GM21360 (cell line): ENCODE measurements at regions not wholly inside any gene's neighbourhood (a gene's known extent, or its start where the extent isn't known, plus 50 kb on each side); places are given as distances from the start of the nearest gene placed in this dataset.
"Not testable (repeated sequence)": the region's sequence is repeated elsewhere in the genome, so short reads cannot be mapped to it uniquely, and the experiment has no call there.

ENCODE experiments used
- ATAC-seq: cut with Tn5 transposase; IDR thresholded peaks from one replicate; pipeline ENCODE4 v1.9.1; 2021; ENCODE audit warnings: mild to moderate bottlenecking, moderate library complexity; ENCODE audit not compliant: unreplicated experiment

DNA sequence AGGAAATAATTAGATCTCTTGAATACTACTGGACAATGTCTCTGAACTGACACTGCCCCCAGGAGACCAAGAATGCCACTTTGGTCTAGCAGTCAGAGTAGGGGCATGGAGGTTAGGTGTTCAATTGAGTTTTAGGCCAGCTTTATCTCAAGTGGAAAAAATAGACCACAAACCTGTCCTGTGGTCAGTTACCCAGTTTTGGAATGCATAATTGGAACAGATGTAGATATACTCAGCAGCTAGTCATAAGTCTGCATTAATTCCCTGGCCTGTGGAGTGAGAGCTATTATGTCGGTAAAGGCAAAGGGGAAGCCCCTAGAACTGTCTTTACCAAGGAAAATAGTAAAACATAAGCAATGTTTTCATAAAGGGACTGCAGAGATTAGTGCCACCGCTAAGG is 587.7 kb downstream of the GLUD2 start:
- no peak for ATAC-seq

DNA sequence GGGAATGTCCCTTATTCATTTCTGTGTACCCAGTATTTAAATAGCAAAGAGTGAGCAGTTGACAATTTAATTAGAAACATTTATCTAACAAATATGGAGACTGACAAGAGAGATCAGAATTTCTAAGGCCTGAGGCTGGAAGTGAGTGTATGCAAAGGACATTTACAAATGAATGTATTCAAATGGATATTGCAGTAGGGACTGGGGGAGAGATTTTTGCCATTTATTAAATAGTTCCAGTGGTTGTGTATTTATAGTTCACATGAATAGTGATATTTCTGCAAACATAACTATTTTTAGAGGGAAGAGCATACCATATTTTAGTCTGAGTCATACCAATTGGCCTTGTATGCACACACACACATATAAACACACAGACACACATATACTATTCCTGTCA is 592.4 kb downstream of the GLUD2 start:
- ATAC-seq = no peak

GRCh38 chrX:121641560-121641959 is 594.1 kb downstream of the GLUD2 start:
- ATAC-seq = no peak

- no peak for ATAC-seq
Measured at GRCh38 chrX:121642415-121642814, 595.0 kb downstream of the GLUD2 start.

GRCh38 chrX:121649417-121649816 is 602.0 kb downstream of the GLUD2 start:
- peak; percentile 76 for ATAC-seq

- no peak for ATAC-seq
Measured at GRCh38 chrX:121655276-121655675, 607.9 kb downstream of the GLUD2 start.

DNA sequence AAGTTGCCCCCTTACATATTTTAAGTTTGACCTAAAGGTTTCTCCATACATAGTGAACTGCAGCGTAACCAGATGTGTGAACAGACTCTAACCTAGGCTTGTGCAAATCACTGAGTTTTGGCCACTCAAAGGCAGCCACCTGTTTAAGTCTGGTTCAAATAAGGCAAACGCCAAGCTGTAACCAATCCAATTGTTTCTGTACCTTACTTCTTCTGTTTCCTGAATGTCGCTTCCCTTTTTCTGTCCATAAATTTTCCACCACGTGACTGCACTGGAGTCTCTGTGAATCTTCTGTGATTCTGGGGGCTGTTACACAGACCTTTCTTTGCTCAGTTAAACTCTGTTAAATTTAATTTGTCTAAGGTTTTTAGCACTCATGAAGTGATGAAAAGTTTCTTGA is 618.8 kb downstream of the GLUD2 start:
- ATAC-seq = no peak

DNA sequence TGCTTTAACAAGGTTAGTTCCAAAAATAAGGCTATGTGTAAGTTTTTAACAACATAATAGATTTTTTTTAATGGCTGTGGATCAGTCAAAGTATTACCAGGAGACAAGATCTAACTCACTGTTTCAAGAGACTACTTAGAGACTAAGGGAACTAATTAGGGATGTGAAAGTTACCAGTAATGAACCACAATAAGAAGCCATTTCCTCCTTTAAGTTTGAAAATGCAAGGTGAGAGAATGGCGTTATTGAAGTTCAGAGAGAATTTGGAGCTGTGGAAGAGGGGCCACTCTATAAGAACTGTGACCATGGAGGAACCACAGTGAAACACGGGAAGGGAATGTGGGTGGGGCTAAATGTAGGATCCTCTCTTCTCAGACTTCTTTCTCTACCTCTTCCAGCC is 624.2 kb downstream of the GLUD2 start:
- peak; percentile 66 for ATAC-seq

DNA sequence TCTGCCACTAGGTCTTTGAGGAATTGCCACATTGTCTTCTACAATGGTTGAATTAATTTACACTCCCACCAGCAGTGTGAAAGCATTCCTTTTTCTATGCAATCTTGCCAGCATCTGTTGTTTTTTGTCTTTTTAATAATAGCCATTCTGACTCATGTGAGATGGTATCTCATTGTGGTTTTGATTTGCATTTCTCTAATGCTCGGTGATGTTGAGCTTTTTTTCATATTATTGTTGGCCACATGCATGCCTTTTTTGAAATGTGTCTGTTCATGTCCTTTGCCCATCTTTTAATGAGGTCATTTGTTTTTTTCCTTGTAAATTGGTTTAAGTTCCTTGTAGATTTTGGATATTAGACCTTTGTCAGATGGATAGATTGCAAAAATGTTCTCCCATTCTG is 661.8 kb downstream of the GLUD2 start:
- ATAC-seq = not testable (repeated sequence)

DNA sequence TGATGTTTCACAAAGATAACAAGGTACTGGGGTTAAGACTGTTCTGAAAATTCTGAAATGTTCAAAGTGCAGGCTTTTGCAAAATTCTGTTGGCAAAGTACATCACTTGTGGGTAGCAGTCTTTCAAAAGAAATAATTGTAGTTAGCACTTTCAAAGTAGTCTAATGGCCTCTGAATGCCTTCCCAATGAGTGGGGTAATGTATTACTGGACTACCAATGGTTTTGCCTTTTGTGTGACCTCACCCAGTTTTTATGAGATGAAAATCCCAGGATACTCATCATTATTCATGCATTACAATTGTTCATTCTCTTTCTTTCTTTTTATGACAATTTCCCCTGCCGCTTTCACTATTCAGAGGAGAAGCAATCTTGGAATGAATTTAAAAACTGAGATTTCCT is 686.1 kb downstream of the GLUD2 start:
- no peak for ATAC-seq

DNA sequence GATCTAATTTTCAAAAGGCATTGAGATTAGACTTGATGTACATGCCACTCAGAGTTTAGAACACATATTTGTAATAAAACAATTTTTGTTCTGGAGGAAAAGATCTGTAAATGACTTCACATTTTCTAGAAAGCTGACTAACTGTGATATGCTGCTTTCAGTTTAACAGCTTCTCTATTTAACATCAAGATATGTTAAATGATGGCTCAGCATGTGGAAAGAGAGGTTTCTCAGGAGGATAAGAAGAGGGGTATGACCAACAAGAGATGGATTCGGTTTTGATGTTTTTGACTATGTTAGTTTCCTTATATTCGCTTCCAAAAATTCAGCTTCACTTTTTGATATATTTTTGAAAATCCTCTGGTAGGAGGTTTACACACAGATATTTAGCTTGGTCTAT is 698.7 kb downstream of the GLUD2 start:
- ATAC-seq = no peak

GRCh38 chrX:121753602-121754001 is 706.2 kb downstream of the GLUD2 start:
- not testable (repeated sequence) for ATAC-seq

DNA sequence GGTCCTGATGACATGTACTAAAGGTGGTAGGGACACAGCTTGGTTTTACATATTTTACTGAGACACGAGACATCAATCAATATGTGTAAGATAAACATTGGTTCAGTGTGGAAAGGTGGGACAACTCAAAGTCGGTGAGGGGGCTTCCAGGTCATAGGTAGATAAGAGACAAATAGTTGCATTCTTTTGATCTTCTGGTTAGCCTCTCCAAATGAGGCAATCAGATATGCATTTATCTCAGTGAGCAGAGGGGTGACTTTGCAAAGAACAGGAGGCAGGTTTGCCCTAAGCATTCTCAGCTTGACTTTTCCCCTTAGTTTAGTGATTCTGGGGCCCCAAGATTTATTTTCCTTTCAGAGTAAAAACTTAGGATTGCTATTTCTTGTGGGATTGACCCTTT is 706.9 kb downstream of the GLUD2 start:
- ATAC-seq = no peak

- ATAC-seq = no peak
Measured at GRCh38 chrX:121755541-121755940, 708.1 kb downstream of the GLUD2 start.

DNA sequence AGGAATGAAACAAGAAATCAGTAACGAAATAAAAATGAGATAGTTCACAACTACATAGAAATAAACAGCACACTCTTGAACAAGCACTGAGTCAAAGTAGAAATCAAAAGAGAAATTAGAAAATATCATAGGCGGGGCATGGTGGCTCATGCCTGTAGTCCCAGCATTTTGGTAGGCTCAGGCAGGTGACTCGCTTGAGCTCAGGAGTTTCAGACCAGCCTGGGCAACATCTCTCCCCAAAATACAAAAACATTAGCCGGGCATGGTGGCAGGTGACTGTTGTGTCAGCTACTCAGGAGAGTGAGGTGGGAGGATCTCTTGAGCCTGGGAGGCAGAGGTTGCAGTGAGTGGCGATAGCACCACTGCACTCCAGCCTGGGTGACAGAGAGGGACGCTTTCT is 714.4 kb downstream of the GLUD2 start:
- no peak for ATAC-seq

DNA sequence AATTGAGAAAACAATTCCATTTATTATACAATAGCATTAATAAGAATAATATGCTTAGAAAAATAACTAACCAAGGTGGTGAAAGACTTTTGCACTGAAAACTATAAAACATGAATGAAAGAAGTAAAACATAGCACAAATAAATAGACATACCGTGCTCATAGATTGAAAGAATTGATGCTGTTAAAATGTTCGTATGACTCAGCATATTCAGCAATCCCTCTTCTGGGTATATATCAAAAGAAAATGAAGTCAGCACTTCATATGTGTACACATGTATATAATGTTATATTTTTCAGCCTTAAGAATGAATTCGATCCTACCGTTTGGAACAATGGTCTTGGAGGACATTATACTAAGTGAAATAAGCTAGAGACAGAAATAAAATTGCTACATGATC is 716.3 kb downstream of the GLUD2 start:
- no peak for ATAC-seq

DNA sequence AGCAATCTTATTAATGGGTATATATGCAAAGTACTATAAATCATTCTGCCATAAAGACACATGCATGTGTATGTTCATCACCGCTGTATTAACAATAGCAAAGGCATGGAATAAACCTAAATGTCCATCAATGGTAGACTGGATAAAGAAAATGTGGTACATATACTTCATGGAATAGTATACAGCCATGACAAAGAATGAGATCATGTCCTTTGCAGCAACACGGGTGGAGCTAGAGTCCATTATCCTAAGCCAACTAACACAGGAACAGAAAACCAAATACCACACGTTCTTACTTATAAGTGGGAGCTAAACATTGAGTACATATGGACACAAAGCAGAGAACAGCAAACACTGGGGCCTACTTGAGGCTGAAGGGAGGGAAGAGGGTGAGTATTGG is 720.8 kb downstream of the GLUD2 start:
- ATAC-seq = not testable (repeated sequence)

DNA sequence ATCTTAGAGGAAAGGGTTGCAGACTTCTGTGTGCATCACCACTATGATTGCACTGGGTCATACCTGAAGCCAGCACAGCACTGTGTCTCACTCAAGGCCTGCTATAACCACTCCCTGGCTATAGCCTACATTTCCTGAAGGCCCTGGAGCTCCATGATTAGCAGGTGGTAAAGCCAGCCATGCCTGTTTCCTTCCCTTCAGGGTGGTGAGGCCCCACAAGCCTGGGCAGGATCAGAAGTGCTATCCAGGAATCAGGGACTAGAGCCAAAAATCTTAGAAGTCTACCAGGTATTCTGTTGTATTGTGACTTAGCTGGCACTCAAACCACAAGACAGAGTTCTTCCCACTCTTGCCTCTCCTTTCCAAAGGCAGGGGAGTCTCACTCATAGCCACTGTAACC is 734.6 kb downstream of the GLUD2 start:
- ATAC-seq = no peak

DNA sequence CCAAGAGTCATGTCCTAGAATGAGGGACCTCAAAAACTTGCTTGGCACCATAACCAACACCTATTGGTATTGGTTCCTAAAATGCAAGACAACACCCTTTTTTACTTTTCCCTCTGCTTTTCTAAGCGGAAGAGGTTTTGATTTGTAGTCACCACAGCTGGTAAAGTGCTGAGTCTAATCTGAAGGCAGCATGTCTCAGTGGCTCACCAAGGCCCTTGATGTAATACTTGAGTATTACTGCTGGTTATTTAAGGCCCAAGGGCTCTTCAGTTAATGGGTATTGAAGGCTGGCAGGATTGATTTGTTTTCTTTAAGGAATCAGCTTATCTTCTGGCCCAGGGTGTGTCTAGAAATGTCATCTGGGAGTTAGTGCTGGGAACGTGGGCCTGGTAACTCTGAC is 735.1 kb downstream of the GLUD2 start:
- no peak for ATAC-seq

DNA sequence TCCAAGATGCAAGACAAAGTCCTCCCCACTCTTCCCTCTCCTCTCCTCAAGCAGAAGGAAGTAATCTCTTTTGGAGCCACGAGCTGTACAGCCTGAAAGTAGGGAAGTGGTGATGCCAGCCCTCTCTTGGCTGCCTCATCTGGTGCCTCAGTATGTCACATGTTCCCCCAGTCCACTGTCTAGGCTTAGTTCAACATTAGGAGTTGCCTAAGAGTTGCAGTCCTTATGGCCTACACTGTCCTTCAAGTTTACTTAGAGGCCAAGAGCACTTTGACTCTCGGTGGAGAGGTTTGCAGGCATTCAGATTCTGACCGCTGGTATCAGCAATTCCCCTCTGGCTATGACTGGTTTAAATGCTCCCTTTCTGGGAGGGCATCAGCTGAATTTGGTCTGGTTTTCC is 735.6 kb downstream of the GLUD2 start:
- ATAC-seq = no peak

DNA sequence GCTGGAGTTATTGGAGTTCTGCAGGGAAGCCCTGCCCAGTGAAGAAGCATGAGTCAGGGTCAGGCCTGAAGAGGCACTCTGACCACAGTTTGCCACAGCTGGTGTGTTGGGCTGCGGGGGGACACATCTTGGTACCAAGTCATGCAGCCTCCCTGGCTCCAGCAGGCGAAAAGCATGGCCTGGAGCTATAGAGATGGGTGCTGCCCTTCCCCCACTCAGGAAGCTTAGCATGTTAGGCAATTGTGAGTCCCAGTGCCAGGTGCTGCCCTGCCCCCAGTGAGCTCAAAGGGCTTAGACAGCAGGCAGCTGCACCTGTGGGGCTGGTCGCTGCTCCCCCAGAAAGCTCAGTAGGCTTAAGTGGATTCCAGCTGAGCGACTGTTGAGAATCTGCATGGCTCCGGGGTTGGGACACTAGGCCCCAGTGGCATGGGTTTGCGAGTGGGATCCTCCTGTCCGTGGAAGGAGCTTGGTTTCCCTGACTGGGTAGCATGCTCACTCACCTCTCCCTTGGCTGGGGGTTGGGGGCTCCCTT is 755.5 kb downstream of the GLUD2 start:
- no peak for ATAC-seq

GRCh38 chrX:121823406-121823805 is 776.0 kb downstream of the GLUD2 start:
- ATAC-seq = no peak

DNA sequence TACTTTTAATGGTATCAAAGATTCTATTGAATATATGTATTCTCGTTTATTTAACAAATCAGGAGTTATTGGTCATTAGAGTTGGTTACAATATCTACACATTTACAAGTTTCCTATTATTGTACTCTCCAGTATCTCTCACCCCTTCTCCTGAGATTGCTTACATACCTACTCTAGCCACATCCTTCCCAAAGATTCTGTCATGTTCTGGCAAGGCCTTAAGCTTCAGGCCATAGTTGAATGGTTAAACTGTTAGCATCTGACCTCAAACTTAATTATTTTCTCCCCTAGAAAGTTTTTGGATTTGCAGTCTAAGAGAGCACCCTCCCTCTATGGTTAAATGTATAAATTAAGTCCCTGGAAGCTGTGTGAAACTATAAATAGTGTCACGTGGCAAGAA is 784.2 kb downstream of the GLUD2 start:
- no peak for ATAC-seq

GRCh38 chrX:121832446-121832845 is 785.0 kb downstream of the GLUD2 start:
- no peak for ATAC-seq
